Gastroesophageal sphincter (tissue), 4 donors: ENCODE measurements at regions not wholly inside any gene's neighbourhood (a gene's known extent, or its start where the extent isn't known, plus 50 kb on each side); places are given as distances from the start of the nearest gene placed in this dataset.
"Not testable (repeated sequence)": the region's sequence is repeated elsewhere in the genome, so short reads cannot be mapped to it uniquely, and the experiment has no call there.

Experiments used
- ATAC-seq: fragments of 150-250 bp; one replicate; pipeline ENCODE4 v1.9.1; 2016; ENCODE audit warnings: mild to moderate bottlenecking, moderate library complexity
- H3K27ac ChIP-seq, 4 donors: fragments of 200-600 bp; sonication (generic) in 3 of 4; 1 replicate in 3 of 4; 2 replicates in 1 of 4; pipeline ENCODE4 v1.5.1; 2016 to 2019
- H3K27me3 ChIP-seq: fragments of 200-600 bp; sonication (generic); one replicate; pipeline ENCODE4 v1.5.1; 2019
- H3K36me3 ChIP-seq, 2 donors: fragments of 200-600 bp; sonication (generic); one replicate each; pipeline ENCODE4 v1.5.1; 2019; ENCODE audit warnings: control low read depth in 1 of 2
- H3K4me1 ChIP-seq, 3 donors: fragments of 200-600 bp; sonication (generic); 1 replicate in 2 of 3; 2 replicates in 1 of 3; pipeline ENCODE4 v1.5.1; 2016 to 2019; ENCODE audit warnings: control low read depth in 2 of 3
- H3K4me3 ChIP-seq, 2 donors: fragments of 200-600 bp; sonication (generic); one replicate each; pipeline ENCODE4 v1.5.1; 2019; ENCODE audit warnings: mild to moderate bottlenecking in 1 of 2, moderate library complexity in 1 of 2
- H3K9me3 ChIP-seq, 3 donors: fragments of 200-600 bp; sonication (generic); one replicate each; pipeline ENCODE4 v1.5.1; 2017 to 2019; ENCODE audit warnings: control low read depth in 2 of 3
- EP300 ChIP-seq: sonication (generic); formaldehyde crosslinking; IDR thresholded peaks from one replicate; pipeline ENCODE4 v1.6.1; 2017; ENCODE audit warnings: antibody characterized with exemption, mild to moderate bottlenecking
- POLR2A ChIP-seq, 2 donors: fragments of 450-650 bp; IDR thresholded peaks; one replicate each; pipeline ENCODE4 v1.6.1; 2017; ENCODE audit warnings: antibody characterized with exemption in 2 of 2, mild to moderate bottlenecking in 2 of 2, moderate library complexity in 1 of 2
- POLR2AphosphoS5 ChIP-seq: sonication (generic); formaldehyde crosslinking; IDR thresholded peaks from one replicate; pipeline ENCODE4 v1.6.1; 2017; ENCODE audit warnings: antibody characterized with exemption
- WGBS, 2 donors: methylation state at CpG; one replicate each; pipeline ENCODE4 v1.1.5; 2018; ENCODE audit warnings: low coverage in 1 of 2; 5-methylcytosine and 5-hydroxymethylcytosine counted together
- TF ChIP-seq, protein P1 (sequence below), 4 experiments: fragments of 200-600 bp in 2 of 4; fragments of 450-650 bp in 2 of 4; sonication (generic) in 1 of 4; IDR thresholded peaks; one replicate each; pipeline ENCODE4 v1.5.1; 2017 to 2019; ENCODE audit warnings: antibody characterized with exemption in 4 of 4, mild to moderate bottlenecking in 2 of 4, moderate library complexity in 2 of 4

DNA sequence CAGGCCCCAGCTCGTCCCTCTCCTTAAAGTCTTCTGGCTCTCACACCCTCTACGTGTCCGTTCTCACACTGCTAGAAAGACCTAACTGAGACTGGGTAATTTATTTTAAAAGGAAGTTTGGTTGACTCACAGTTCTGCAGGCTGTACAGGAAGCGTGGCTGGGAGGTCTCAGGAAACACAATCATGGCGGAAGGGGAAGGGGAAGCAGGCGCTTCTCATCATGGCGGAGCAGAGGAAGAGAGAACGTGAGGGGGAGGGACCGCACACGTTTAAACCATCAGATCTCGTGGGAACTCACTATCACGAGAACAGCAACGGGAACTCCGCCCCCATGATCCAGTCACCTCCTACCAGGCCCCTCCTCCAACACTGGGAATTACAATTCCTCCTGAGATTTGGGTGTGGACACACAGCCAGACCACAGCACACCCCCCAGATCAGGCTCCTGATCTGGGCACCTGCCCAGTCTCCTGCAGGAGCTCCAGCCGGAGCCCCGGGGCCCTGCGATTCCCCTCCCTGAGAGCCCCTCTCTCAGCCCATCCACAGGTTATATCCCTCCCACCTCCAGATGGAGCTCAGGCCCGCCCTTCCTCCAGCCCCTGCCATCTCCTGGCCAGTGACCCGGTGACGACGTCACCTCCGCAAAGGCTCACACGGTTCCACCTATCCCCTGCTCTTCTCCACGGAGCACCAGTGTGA lies 170.2 kb downstream of the BRD1 start:
- TF ChIP-seq POLR2A (IDR thresholded peaks at IDR 0.05), result no peak
- peak; percentile 31 for TF ChIP-seq POLR2AphosphoS5
- H3K4me3 ChIP-seq, result peak overlapping the region; percentile 22 to 51
- peaks cover 72% of the 10 kb centered on the region for H3K27me3 ChIP-seq
- H3K36me3 ChIP-seq, result no peaks in the 10 kb centered on the region
- no peaks in the 10 kb centered on the region for H3K4me1 ChIP-seq
- H3K27ac ChIP-seq, result peak overlapping the region in 3 of 4 donors; percentile 59 to 75 (median 73)
- peak; percentile 74 for ATAC-seq
- 58 to 66% methylated on average over 5 to 9 of the region's 24 CpGs for WGBS, 2 donors
- no peaks in the 10 kb centered on the region for H3K9me3 ChIP-seq

DNA sequence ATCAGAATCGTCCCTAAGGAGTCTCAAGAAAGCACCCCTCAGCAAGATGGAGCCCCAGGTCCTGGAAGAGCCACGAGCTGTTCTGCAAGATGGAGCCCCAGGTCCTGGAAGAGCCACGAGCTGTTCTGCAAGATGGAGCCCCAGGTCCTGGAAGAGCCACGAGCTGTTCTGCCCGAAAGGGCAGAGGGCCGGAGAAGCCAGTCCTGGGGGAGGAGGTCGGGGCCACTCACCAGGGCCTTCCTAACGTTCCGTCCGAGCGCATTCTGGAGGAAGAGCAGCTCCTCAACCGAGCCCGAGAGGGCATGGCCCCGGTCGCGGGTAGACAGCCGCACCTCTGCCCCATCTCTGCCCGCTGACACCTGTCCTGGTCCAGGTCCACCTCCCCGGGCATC lies 170.8 kb downstream of the BRD1 start:
- peaks cover 78% of the 10 kb centered on the region for H3K27me3 ChIP-seq
- H3K4me1 ChIP-seq, H3K36me3 ChIP-seq, H3K9me3 ChIP-seq: not testable (repeated sequence)
- peak overlapping the region; percentile 22 to 51 for H3K4me3 ChIP-seq
- ATAC-seq, result peak; percentile 16
- 60 to 73% methylated on average over 2 to 4 of the region's 19 CpGs for WGBS, 2 donors
- peak overlapping the region in 3 of 4 donors; percentile 59 to 75 (median 61) for H3K27ac ChIP-seq

DNA sequence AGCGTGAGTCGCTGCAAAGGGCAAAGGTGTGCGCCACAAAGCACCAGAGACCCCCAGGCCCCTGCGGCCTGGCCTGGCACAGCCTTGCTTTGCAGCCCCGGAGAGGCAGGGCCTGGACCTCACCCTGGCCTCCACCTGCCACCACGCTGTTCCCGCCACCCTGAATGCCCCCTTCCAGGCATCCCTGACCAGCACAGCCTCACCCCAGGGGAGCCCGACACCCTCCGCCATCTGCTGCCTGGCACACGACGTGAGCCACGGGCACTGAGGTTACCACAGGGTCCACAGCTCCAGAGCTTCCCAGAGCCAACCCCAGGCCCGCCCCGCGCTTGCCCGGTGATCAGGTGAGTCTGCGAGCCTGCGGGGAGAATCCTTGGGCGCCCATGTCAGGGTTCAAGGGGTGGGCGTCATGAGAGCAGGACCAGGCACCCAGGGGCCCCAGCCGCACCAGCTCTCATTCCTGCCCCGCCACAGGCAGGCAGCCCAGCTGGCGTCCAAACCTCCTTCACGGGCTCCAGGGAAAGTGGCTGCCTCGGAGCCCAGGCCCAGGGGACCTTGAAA lies 171.3 kb downstream of the BRD1 start:
- no peak for ATAC-seq
- Histone ChIP-seq H3K36me3 (no peaks in the 10 kb centered on the region), H3K4me3 (peak overlapping the region; percentile 22 to 51), H3K27me3 (peaks cover 80% of the 10 kb centered on the region), H3K9me3 (peaks cover 0 to 7% (median 0%) of the 10 kb centered on the region in 3 donors), H3K27ac (peak overlapping the region in 3 of 4 donors; percentile 33 to 75 (median 61)), H3K4me1 (no peaks in the 10 kb centered on the region)
- WGBS, 2 donors, result 77 to 83% methylated on average over 3 of the region's 25 CpGs
- TF ChIP-seq POLR2A (IDR thresholded peaks at IDR 0.05) (no peak), EP300 (no peak), POLR2AphosphoS5 (no peak)
- TF ChIP-seq, protein P1, sequence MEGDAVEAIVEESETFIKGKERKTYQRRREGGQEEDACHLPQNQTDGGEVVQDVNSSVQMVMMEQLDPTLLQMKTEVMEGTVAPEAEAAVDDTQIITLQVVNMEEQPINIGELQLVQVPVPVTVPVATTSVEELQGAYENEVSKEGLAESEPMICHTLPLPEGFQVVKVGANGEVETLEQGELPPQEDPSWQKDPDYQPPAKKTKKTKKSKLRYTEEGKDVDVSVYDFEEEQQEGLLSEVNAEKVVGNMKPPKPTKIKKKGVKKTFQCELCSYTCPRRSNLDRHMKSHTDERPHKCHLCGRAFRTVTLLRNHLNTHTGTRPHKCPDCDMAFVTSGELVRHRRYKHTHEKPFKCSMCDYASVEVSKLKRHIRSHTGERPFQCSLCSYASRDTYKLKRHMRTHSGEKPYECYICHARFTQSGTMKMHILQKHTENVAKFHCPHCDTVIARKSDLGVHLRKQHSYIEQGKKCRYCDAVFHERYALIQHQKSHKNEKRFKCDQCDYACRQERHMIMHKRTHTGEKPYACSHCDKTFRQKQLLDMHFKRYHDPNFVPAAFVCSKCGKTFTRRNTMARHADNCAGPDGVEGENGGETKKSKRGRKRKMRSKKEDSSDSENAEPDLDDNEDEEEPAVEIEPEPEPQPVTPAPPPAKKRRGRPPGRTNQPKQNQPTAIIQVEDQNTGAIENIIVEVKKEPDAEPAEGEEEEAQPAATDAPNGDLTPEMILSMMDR (IDR thresholded peaks at IDR 0.05), result no peak

DNA sequence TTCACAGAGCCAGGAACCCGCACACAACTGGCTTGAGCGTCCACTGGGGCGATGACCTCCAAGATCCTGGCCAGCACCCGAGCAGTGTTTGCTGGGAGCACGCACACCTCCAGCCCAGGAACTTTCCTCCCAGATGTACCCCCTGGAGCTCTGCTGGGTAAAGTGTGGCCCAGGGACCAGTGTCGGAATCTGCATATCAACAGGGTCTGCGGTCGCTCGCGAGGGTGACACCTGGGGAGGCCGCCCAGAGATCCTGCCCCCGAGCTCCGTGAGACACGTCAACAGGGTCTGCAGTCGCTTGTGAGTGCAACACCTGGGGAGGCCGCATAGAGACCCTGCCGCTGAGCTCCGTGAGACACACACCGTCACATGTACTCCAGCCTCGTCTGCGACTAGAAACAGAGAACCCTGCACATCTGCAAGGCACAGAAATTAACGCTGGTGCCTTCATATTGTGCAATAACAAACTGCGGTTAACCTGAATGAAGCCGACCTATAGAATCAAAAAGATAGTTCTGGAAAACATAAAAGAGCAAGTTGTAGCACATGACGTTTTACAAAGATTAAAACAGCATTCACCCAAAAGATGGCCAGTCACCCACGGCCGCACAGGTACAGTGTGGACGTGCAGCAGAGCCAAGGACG lies 172.4 kb downstream of the BRD1 start:
- Histone ChIP-seq H3K36me3 (no peaks in the 10 kb centered on the region), H3K27ac (no peak overlapping the region), H3K9me3 (peaks cover 0 to 18% (median 0%) of the 10 kb centered on the region in 3 donors), H3K4me3 (peak overlapping the region in 1 of 2 donors; percentile 51), H3K4me1 (no peaks in the 10 kb centered on the region), H3K27me3 (peaks cover 80% of the 10 kb centered on the region)
- TF ChIP-seq EP300 (no peak), POLR2AphosphoS5 (no peak), POLR2A (IDR thresholded peaks at IDR 0.05) (no peak)
- TF ChIP-seq, protein P1 (IDR thresholded peaks at IDR 0.05), result no peak
- no peak for ATAC-seq
- 73 to 100% methylated on average over 1 to 14 of the region's 29 CpGs for WGBS, 2 donors

DNA sequence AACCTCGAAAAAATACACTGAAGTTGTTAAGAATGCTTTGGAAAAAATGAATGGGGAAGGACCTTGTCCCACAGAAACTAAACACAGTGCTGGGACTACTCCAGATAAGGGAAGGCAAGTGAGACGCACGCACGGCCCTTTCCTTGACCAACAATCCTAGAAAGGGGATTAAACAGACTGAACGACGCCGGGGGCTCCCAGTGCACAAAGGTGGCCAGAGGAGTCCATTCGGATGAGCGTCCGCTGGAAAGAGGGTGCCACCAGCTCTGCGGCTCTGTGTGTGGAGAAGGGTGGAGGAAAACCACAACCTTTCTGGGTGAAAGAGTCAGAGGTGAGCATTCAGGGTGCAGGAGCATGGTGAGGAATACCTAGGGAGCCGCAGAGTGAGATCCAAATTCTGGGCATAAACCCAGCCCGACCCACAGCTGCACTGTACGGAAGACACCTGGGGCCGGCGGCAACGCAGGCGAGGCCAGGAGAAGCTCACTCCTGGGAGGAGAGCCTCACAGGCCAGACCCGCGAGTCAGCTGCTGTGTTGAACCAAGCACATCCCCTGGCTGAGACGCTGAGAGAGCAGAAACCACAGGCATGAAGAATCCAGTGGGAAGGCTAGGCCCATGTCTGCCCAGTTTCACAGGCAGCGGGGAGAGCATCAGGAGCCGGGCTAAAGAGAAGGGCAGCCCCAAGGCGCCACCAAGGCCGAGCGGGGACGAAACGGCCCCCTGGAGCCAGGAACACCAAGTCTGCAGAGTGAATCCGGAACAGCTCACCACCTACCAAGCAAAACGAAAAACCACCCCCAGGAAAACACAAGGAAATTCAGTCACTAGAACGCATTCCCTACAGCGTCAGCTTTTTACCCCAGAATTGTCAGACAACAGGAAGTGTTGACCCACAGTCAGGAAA lies 177.1 kb downstream of the BRD1 start:
- Histone ChIP-seq H3K36me3 (no peaks in the 10 kb centered on the region), H3K27me3 (peaks cover 87% of the 10 kb centered on the region), H3K27ac (no peak overlapping the region), H3K4me1 (no peaks in the 10 kb centered on the region), H3K9me3 (peaks cover 0 to 21% (median 0%) of the 10 kb centered on the region in 3 donors), H3K4me3 (no peak overlapping the region)
- TF ChIP-seq POLR2AphosphoS5, result no peak
- TF ChIP-seq, protein P1 (IDR thresholded peaks at IDR 0.05), result no peak
- no peak for TF ChIP-seq POLR2A (IDR thresholded peaks at IDR 0.05)
- no peak for TF ChIP-seq EP300
- 58 to 70% methylated on average over 13 to 19 of the region's 32 CpGs for WGBS, 2 donors
- ATAC-seq, result no peak
